Germinal center (tissue), 1 donor: ENCODE measurements at regions not wholly inside any gene's neighbourhood (a gene's known extent, or its start where the extent isn't known, plus 50 kb on each side); places are given as distances from the start of the nearest gene placed in this dataset.

Experiments used
- DNase-seq: peaks from one replicate; pipeline ENCODE4 v3.0.0; 2012; ENCODE audit warnings: mixed read lengths, low spot score

- no peak for DNase-seq
Measured at GRCh38 chr12:97093187-97093683, 186.2 kb downstream of the NEDD1 start.

GRCh38 chr12:97097734-97098133 is 190.7 kb downstream of the NEDD1 start:
- no peak for DNase-seq

DNA sequence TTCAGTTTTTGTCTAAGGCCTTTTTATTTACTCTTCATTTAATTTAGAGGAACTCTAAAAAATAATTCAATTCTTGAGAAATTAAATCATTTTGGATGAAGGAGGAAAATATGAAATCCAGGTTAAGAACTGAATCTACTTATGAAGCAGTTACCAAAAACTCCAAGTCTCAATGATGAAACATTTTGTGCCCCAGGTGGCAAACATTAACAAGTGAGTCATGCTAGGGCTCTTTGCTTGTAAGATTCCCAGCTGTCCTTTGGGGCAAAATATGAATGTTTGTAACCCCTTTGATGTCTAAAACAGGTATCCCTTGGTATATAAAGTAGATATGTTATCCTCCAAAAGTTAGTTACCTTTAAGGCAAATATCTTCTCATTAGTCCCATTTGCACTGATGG is 202.4 kb downstream of the NEDD1 start:
- no peak for DNase-seq

GRCh38 chr12:97112136-97112535 is 205.1 kb downstream of the NEDD1 start:
- DNase-seq = no peak

DNA sequence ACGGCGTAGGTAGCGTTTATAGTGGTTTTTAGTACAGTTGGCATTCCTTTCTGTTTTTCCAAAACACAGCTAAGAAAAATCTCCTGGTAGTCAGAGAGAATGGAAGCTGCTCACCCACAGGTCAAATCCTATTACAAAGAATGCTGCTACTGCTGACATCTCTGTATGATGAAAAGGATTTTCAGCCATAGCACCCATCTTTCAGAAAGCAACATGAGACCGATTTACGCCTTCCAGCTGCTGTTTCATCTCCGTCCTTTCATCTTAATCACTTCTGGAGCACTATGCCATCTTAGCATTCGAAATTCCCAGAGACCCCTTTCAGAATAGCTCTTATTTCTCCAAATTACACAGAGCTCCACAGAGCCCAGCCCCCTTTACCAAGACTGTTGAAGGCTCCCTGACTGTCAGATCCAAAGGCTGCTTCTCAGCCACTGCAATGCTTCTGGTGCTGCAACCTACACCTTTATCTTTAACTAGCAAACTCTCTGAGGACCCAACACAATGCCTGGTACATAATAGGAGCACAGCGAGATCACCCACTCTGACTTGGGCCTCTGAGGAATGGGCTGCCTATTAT is 211.8 kb downstream of the NEDD1 start:
- DNase-seq = no peak

DNA sequence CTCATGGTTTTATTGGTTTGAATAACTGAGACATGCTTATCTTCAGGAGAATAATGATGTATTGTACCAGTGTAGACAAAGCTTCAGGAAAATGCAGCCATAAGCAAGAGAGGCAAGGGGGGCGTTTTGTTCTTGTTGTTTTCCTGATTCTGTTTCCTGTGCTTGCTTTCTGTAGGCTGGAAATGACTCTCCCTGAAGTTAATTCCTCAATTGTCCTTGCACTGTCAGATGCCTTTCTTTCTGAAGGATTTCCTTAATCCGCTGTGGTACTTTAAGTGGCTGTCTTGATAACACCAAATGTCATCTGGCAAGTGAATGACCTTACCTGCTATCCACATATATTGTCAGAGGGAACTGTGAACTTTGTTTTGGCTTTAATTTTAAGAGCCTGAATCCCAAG is 220.0 kb downstream of the NEDD1 start:
- DNase-seq = no peak

GRCh38 chr12:97131220-97131981 is 224.3 kb downstream of the NEDD1 start:
- no peak for DNase-seq

DNA sequence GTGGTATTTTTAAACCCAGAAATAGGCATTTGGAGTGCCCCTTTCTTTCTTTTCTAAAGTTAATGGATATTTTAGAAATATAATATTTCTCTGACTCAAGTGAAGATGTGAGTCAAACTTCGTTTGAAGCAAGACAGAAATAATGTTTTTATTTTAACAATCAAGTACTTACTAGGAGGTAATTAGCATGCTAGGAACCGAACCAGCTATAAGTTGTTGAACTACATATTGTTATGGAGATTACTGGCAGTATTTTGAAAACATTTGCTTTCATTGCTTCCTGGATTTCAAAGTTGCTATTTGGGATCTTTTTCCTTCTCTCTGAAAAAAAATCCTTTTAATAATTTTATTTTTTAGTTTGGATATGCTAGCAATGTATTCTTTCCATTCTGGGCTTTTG is 225.2 kb downstream of the NEDD1 start:
- no peak for DNase-seq

DNA sequence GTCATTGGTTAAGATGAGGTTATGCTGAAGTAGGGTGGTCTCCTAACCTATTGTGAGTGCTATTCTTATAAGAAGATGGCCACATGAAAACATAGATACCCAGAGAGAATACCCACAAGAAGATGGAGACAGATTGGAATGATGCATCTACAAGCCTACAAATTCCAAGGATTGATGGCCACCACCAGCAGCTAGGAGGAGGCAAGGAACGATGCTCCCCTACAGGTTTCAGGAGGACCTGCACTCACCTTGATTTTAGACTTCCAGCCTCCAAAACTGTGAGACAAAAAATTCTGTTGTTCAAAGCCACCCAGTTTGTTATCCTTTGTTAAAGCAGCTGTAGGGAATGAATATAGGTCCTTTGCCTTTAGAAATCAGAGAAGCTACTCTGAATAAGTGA is 227.4 kb downstream of the NEDD1 start:
- no peak for DNase-seq

DNA sequence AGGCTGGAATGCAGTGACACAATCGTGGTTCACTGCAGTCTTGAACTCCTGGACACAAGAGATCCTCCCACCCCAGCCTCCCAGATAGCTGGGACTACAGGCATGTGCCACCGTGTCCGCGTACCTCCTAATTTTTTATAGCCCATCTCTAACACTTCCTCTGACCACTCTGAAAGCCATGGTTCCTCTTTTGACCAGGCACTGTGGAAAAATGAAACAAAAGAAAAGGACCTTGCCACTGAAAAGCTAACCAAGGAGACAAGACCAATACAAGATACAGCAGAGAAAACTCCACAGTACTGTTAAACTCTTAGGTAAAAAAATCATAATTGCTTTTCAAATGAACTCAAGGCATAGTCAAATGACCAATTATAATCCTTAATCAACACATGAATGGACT is 233.3 kb downstream of the NEDD1 start:
- no peak for DNase-seq

GRCh38 chr12:97142737-97143410 is 235.8 kb downstream of the NEDD1 start:
- no peak for DNase-seq

DNA sequence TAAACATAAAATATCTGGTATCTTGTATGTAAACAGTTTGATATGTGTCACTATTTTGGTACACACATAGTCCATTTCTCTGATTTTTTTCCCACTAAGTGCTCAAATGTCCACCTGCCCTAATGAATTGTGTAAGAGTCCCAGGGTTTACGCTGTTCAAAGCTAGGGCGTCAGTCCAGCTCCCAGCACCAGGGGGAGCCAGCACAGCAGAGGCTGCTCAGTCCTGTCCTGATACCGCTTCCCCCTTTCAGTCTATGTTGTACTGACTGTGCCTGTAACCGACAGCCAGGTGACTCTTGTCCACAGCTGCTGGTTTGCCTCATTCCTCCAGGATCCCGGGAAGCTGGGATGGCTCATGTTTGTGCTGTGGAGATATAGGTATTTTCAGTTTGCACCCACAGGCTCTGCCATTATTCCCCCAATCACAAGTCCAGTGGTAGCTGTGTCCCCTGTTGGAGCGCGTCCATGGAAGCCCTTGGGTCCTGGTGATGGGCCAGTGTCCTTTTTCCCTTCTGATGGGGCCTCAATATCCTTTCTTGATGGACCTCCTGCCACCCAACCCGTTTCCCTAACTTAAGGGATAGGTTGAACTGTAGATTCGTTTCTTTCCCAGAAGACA is 242.0 kb downstream of the NEDD1 start:
- peak; percentile 33 for DNase-seq

- no peak for DNase-seq
Measured at GRCh38 chr12:97151481-97151880, 244.4 kb downstream of the NEDD1 start.

- DNase-seq = no peak
Measured at GRCh38 chr12:97159377-97159776, 252.3 kb downstream of the NEDD1 start.

- DNase-seq = no peak
Measured at GRCh38 chr12:97160277-97160676, 253.2 kb downstream of the NEDD1 start.

- no peak for DNase-seq
Measured at GRCh38 chr12:97162173-97162572, 255.1 kb downstream of the NEDD1 start.

- DNase-seq = no peak
Measured at GRCh38 chr12:97164936-97165335, 257.9 kb downstream of the NEDD1 start.

- no peak for DNase-seq
Measured at GRCh38 chr12:97167598-97167997, 260.5 kb downstream of the NEDD1 start.

DNA sequence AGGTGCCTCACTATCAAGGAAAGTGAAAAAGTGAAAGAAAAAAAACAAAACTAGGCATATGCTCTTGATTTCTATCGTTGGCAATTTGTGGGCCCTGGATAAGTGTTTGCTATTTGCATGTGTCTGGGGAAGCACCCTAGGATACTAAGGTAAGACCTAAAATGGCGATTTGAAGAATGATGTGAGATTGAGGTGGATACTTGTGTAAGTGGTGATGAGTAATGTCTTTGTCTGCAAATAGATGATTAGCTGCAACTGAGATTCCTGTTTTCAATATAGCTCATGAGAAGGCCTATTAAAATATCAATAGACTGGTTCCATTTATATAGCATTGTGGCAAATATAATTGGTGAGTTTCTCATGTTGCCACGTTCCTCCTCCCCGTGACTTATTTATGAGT is 261.7 kb downstream of the NEDD1 start:
- no peak for DNase-seq

DNA sequence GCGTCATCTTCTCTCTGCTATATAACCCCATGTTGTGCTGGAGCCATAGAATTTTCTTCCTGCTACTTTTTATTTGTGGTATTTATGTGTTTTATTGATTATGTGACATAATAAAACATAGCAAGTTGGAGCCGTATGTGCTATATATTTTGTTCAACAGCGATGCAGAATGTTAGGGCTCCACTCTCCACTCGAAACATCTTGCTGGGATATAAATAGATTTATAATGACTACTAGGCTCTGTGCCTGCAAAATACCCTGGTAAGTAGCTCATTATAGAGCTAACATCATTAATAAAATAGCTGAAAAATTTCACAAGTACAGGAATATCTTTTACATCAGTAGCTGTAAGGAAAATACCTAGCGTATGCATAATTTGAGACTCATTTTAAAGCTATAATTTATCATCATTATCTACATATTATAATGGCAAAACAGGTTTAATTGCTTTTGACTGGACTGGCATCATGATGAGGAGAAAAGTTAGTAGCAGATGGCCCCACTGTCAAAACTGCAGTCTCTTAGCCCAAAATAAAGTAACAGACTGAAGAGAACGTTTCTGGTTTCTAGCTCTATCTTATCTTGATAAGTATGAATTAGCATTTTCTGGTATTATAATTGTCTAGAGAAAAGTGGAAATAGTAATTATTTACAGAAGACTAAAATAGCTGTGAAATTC is 263.0 kb downstream of the NEDD1 start:
- DNase-seq = no peak

DNA sequence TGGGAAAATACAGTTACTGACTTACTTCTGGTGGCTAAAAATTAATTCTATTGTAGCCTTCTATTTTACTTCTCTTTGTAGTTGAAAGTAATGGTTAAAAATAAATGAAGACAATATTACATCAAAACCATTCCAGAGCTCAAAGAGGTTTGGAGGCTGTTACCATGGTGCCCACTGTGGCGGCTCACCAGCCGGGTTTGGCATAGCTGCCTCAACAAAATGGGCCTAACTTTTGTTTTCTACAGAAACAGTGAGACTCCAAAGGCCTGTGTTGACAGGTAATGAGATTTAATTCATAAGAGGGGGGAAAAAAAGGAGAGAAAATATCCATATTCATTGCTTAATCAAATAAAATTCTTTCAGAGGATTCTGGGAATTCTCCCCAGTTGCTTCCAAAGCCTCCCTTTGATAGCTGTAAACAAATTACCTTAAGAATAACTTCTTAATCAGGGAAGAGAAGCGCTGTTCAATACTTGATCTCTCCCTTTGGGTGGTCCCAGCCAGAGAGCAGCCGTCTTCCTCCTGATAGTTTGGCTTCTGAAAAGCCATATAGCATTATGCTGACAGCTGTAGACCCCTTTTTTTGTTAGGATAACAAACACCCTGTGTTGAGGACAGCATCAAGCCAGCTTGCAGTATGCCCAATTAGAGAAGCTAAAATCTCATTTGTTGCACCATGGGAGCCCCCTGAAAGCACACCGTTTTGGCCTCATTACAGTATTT is 266.8 kb downstream of the NEDD1 start:
- no peak for DNase-seq

DNA sequence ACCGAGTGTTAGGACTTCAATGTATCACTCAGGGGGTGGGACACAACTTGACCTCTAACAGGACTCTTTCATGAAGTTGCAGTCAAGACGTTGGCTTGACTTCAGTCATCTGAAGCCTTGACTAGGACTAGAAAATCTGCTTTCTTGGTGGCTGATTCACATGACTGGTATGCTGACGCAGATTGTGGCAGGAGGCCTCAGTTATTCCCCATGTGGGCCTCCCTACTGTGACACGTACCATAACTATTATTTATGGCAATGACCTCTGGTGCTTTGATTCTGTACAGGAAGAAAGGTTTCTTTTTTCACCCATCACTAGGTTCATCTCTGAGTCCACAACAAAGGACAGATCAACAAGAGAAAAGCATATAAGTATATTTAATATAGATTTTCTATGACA is 270.4 kb downstream of the NEDD1 start:
- no peak for DNase-seq
